Esophagus squamous epithelium (tissue), 5 donors: ENCODE measurements at regions not wholly inside any gene's neighbourhood (a gene's known extent, or its start where the extent isn't known, plus 50 kb on each side); places are given as distances from the start of the nearest gene placed in this dataset.

Source experiments
- DNase-seq: peaks from one replicate; lab custom pipeline; 2025; lab: John Stamatoyannopoulos, UW
- H3K27ac ChIP-seq, 4 donors: fragments of 200-600 bp; sonication (generic); one replicate each; pipeline ENCODE4 v1.5.1; 2016 to 2019; ENCODE audit warnings: mild to moderate bottlenecking in 1 of 4
- H3K27me3 ChIP-seq, 4 donors: fragments of 200-600 bp; sonication (generic); 1 replicate in 3 of 4; 2 replicates in 1 of 4; pipeline versions ENCODE4 v1.5.1 to v1.6.0; 2017 to 2021; ENCODE audit warnings: antibody characterized with exemption in 1 of 4
- H3K36me3 ChIP-seq, 3 donors: fragments of 200-600 bp; sonication (generic); one replicate each; pipeline ENCODE4 v1.5.1; 2016 to 2019
- H3K4me1 ChIP-seq, 3 donors: fragments of 200-600 bp; sonication (generic); one replicate each; pipeline ENCODE4 v1.5.1; 2017 to 2019
- H3K4me3 ChIP-seq, 4 donors: fragments of 200-600 bp; sonication (generic); 1 replicate in 3 of 4; 2 replicates in 1 of 4; pipeline ENCODE4 v1.5.1; 2016 to 2019; ENCODE audit warnings: mild to moderate bottlenecking in 2 of 4, moderate library complexity in 1 of 4
- H3K9me3 ChIP-seq, 3 donors: fragments of 200-600 bp; sonication (generic); one replicate each; pipeline ENCODE4 v1.5.1; 2016 to 2019
- POLR2A ChIP-seq, 4 donors: fragments of 450-650 bp; IDR thresholded peaks; one replicate each; pipeline ENCODE4 v1.6.1; 2017; ENCODE audit warnings: antibody characterized with exemption in 4 of 4, mild to moderate bottlenecking in 4 of 4, moderate library complexity in 3 of 4
- WGBS, 2 donors: methylation state at CpG; one replicate each; pipeline ENCODE4 v1.1.5; 2018; 5-methylcytosine and 5-hydroxymethylcytosine counted together
- intact Hi-C: fragments of 100-400 bp; cut with DNase I; formaldehyde crosslinking; loops from one replicate; pipeline ENCODE4 v1.15.0; 2022
- TF ChIP-seq, protein P1 (sequence below), 6 experiments: fragments of 450-650 bp in 4 of 6; fragments of 200-600 bp in 2 of 6; sonication (generic) in 2 of 6; IDR thresholded peaks; one replicate each; pipeline ENCODE4 v1.5.1; 2016 to 2019; ENCODE audit warnings: antibody characterized with exemption in 6 of 6, mild to moderate bottlenecking in 4 of 6, moderate library complexity in 4 of 6
- donor health status: DM: yes; HTN: yes; CAD: no.

DNA sequence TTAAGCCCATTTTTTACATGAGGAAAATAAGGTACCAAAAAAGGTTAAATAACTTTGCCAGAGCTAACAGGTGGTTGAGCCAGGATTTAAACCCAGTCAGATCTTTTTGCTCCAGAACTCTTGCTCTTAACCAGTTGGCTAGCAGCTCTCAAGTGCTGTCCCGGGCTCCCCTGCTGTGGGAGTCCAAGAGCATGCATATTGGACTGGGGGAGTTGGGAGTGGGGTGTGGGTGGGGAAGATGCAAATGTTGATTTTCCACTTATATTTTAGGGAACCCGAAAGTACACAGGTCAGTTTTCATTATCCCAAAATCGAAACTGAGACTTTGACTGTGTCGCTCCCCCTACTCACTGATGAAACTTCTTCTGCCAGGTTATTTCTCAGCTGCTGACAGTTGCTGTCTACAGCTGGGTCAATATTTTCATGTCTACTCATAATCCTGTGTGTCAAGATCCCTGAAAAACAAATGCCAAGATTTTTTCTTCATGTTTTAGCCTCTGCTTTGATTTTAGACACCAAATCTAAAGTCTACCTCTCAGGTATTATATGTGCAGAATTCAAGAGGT lies 172.3 kb upstream of the TMPO start:
- Histone ChIP-seq H3K4me3 (no peak overlapping the region), H3K9me3 (no peaks in the 10 kb centered on the region), H3K4me1 (peaks cover 0 to 15% (median 0%) of the 10 kb centered on the region in 3 donors), H3K36me3 (no peaks in the 10 kb centered on the region), H3K27me3 (no peaks in the 10 kb centered on the region), H3K27ac (no peak overlapping the region)
- no peak for DNase-seq
- WGBS, 2 donors, result 69 to 79% methylated on average over 4 of the region's 4 CpGs
- TF ChIP-seq, protein P1, sequence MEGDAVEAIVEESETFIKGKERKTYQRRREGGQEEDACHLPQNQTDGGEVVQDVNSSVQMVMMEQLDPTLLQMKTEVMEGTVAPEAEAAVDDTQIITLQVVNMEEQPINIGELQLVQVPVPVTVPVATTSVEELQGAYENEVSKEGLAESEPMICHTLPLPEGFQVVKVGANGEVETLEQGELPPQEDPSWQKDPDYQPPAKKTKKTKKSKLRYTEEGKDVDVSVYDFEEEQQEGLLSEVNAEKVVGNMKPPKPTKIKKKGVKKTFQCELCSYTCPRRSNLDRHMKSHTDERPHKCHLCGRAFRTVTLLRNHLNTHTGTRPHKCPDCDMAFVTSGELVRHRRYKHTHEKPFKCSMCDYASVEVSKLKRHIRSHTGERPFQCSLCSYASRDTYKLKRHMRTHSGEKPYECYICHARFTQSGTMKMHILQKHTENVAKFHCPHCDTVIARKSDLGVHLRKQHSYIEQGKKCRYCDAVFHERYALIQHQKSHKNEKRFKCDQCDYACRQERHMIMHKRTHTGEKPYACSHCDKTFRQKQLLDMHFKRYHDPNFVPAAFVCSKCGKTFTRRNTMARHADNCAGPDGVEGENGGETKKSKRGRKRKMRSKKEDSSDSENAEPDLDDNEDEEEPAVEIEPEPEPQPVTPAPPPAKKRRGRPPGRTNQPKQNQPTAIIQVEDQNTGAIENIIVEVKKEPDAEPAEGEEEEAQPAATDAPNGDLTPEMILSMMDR (IDR thresholded peaks at IDR 0.05), result no peak
- no peak for TF ChIP-seq POLR2A (IDR thresholded peaks at IDR 0.05)
- intact Hi-C loops, result no loop called here

DNA sequence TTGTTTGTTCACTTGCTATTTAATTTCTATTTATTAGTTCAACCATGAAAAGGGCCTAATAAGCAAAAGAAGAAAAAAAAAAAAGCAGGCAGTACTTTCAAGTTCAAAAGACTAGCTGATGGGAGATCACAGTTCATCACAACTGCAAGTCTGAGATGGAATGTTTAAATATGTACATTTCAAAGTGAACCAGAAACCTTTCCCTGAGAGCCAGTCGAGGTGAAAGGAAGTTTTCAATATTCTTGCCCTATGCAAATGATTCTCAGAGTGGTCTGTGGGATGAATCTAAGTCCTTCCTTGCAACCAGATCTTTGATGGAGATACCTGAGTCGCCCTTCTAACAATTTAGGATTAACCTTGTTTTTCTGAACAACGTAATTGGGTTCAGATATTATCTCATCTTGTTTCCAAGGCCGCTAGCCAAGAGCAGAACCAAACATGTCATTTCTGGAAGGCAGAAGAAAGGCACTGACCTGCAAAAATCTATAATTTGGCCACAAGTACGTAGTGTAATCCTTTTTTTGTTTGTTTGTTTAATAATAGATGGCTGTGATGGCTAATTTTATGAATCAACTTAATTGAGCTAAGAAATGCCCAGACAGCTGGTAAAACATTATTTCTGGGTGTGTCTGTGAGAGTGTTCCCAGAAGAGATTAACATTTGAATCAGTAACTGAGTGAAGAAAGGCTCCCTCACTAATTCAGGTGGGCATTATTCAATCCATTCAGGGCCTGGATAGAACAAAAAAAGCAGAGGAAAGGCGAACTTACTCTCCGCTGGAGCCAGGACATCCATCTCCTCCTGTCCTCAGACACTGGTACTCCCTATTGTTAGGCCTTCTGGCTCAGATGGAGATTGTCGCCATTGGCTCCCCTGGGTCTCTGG lies 171.1 kb upstream of the TMPO start:
- intact Hi-C loops, result no loop called here
- no peaks in the 10 kb centered on the region for H3K9me3 ChIP-seq
- no peak overlapping the region for H3K4me3 ChIP-seq
- no peaks in the 10 kb centered on the region for H3K36me3 ChIP-seq
- no peak for TF ChIP-seq POLR2A (IDR thresholded peaks at IDR 0.05)
- TF ChIP-seq, protein P1 (IDR thresholded peaks at IDR 0.05), result no peak
- DNase-seq, result no peak
- peaks cover 0 to 15% (median 0%) of the 10 kb centered on the region in 3 donors for H3K4me1 ChIP-seq
- WGBS, 2 donors, result 42 to 48% methylated on average over 8 of the region's 8 CpGs
- no peaks in the 10 kb centered on the region for H3K27me3 ChIP-seq
- no peak overlapping the region for H3K27ac ChIP-seq

DNA sequence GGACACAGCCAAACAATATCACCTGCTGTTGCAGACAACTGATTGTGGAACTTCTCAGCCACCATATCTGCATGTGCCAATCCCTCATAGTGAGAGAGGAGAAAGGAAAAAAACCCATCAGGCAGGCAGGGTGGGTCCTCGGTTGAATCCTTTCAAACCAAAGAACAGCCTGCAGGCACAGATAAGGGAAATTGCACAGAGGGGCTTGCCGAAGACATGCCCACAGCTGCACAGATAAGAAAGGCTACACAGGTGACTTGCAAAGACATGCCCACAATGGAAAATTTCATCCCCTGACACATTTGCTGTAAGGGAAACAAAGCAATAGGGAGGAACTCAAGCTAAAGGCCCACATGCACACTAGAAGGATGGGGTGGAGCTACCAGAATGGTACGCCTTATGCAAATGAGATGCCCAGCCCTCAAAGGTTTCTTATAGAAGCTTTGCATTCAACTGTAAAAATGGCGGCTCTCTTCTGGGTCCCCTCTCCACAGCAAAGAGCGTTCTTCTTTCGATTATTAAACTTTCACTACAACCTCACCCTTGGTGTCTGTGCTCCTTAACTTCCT lies 170.0 kb upstream of the TMPO start:
- intact Hi-C loops, result no loop called here
- peaks cover 0 to 15% (median 0%) of the 10 kb centered on the region in 3 donors for H3K4me1 ChIP-seq
- TF ChIP-seq, protein P1 (IDR thresholded peaks at IDR 0.05), result no peak
- no peak for TF ChIP-seq POLR2A (IDR thresholded peaks at IDR 0.05)
- H3K27ac ChIP-seq, result no peak overlapping the region
- no peak overlapping the region for H3K4me3 ChIP-seq
- no peaks in the 10 kb centered on the region for H3K36me3 ChIP-seq
- H3K9me3 ChIP-seq, result no peaks in the 10 kb centered on the region
- DNase-seq, result no peak
- no peaks in the 10 kb centered on the region for H3K27me3 ChIP-seq
- WGBS, 2 donors, result 72 to 73% methylated on average over 6 of the region's 6 CpGs

DNA sequence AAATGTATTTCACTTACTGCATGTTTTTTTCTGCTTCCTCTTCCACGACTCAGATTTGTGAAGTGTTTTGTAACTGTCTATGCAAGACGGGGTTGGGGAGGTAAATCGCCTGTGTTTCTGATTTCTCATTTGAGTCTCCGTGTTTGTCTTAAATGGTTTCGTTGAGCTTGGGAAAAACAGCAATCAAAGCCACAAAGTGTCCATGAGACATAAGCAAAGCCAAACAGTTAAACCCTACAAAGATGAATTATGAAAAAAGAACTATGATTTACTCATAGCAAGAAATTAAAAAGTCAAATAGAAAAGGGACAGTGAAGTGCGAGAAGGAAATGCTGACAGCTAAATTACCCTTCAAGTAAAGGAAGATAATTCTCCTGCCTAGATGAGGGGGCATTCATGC lies 164.3 kb upstream of the TMPO start:
- Histone ChIP-seq H3K27me3 (no peaks in the 10 kb centered on the region), H3K36me3 (no peaks in the 10 kb centered on the region), H3K9me3 (no peaks in the 10 kb centered on the region), H3K4me3 (no peak overlapping the region), H3K27ac (no peak overlapping the region), H3K4me1 (peaks cover 0 to 5% (median 0%) of the 10 kb centered on the region in 3 donors)
- DNase-seq, result no peak
- 55% methylated on average over 6 of the region's 6 CpGs for WGBS, 2 donors
- intact Hi-C loops, result no loop called here
- no peak for TF ChIP-seq POLR2A (IDR thresholded peaks at IDR 0.05)
- TF ChIP-seq, protein P1 (IDR thresholded peaks at IDR 0.05), result no peak

DNA sequence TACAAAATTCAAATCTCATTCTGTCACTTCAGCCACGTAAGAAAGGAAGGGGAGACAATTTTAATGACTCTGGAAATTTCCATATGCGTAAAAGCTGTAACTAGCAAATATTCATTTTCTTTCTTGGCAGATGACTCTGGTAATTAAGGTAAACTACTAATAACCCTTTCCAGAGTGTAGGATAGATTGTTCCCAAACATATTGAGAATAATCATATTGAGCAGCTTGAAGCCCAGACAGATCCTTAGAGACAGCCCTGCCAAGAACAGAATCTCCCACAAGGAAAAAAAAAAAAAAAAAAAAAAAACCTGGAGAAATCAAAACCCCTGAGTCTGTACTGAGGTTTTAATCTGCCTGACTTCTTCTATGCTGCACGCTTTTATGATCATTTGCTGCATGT lies 163.6 kb upstream of the TMPO start:
- H3K4me3 ChIP-seq, result no peak overlapping the region
- TF ChIP-seq, protein P1 (IDR thresholded peaks at IDR 0.05), result no peak
- TF ChIP-seq POLR2A (IDR thresholded peaks at IDR 0.05), result no peak
- no peak overlapping the region for H3K27ac ChIP-seq
- intact Hi-C loops, result no loop called here
- no peaks in the 10 kb centered on the region for H3K9me3 ChIP-seq
- H3K36me3 ChIP-seq, result no peaks in the 10 kb centered on the region
- WGBS, 2 donors, result 70 to 72% methylated on average over 3 of the region's 3 CpGs
- H3K27me3 ChIP-seq, result no peaks in the 10 kb centered on the region
- H3K4me1 ChIP-seq, result peaks cover 0 to 5% (median 0%) of the 10 kb centered on the region in 3 donors
- no peak for DNase-seq
